WERI-Rb-1 (cell line): ENCODE measurements at regions not wholly inside any gene's neighbourhood (a gene's known extent, or its start where the extent isn't known, plus 50 kb on each side); places are given as distances from the start of the nearest gene placed in this dataset.
"Not testable (repeated sequence)": the region's sequence is repeated elsewhere in the genome, so short reads cannot be mapped to it uniquely, and the experiment has no call there.

Source experiments
- DNase-seq: peaks from one replicate; pipeline ENCODE4 v3.0.0-alpha.2; 2020
- H3K27ac ChIP-seq: fragments of 250-450 bp; sonication (Bioruptor Pico); 2 replicates; pipeline ENCODE4 v1.5.1; 2020; ENCODE audit warnings: mild to moderate bottlenecking, moderate library complexity
- H3K27me3 ChIP-seq: fragments of 250-450 bp; sonication (Bioruptor Pico); 2 replicates; pipeline ENCODE4 v1.5.1; 2021; ENCODE audit warnings: mild to moderate bottlenecking, low read depth, moderate library complexity; ENCODE audit not compliant: insufficient read depth, severe bottlenecking
- H3K36me3 ChIP-seq: fragments of 250-450 bp; sonication (Bioruptor Pico); 2 replicates; pipeline ENCODE4 v1.5.1; 2020; ENCODE audit warnings: mild to moderate bottlenecking, moderate library complexity
- H3K4me3 ChIP-seq: 2 replicates; pipeline ENCODE4 v1.5.1; 2011; ENCODE audit warnings: low read depth, mild to moderate bottlenecking, control low read depth, low read length
- H3K9me3 ChIP-seq: fragments of 250-450 bp; sonication (Bioruptor Pico); 2 replicates; pipeline ENCODE4 v1.5.1; 2021; ENCODE audit warnings: mild to moderate bottlenecking, moderate library complexity; ENCODE audit not compliant: severe bottlenecking
- CTCF ChIP-seq: IDR thresholded peaks from 2 replicates; pipeline ENCODE4 v1.5.1; 2011; ENCODE audit warnings: low read depth, mild to moderate bottlenecking, control low read depth, inconsistent platforms, low read length

GRCh38 chr10:2881720-2882620 is 185.4 kb upstream of the PFKP start:
- no peak overlapping the region for H3K27ac ChIP-seq

GRCh38 chr10:2880050-2880449 is 187.3 kb upstream of the PFKP start:
- not testable (repeated sequence) for DNase-seq, H3K36me3 ChIP-seq, H3K9me3 ChIP-seq, H3K27ac ChIP-seq, H3K4me3 ChIP-seq, H3K27me3 ChIP-seq

More at GRCh38 chr10:2881720-2882620, 185.4 kb upstream of the PFKP start:
- no peak overlapping the region for H3K4me3 ChIP-seq
- no peak for DNase-seq
- no peak for TF ChIP-seq CTCF
- no peaks in the 10 kb centered on the region for H3K27me3 ChIP-seq
- H3K36me3 ChIP-seq = no peaks in the 10 kb centered on the region
- no peaks in the 10 kb centered on the region for H3K9me3 ChIP-seq

- Histone ChIP-seq H3K9me3 (no peaks in the 10 kb centered on the region), H3K27me3 (no peaks in the 10 kb centered on the region), H3K27ac (no peak overlapping the region), H3K36me3 (no peaks in the 10 kb centered on the region), H3K4me3 (no peak overlapping the region)
- no peak for TF ChIP-seq CTCF
- DNase-seq = no peak
Observed at GRCh38 chr10:2878818-2879217, 188.5 kb upstream of the PFKP start.

GRCh38 chr10:2876032-2876431 is 191.3 kb upstream of the PFKP start:
- Histone ChIP-seq H3K4me3 (no peak overlapping the region), H3K27ac (no peak overlapping the region), H3K36me3 (no peaks in the 10 kb centered on the region), H3K9me3 (no peaks in the 10 kb centered on the region), H3K27me3 (no peaks in the 10 kb centered on the region)
- no peak for TF ChIP-seq CTCF
- no peak for DNase-seq

GRCh38 chr10:2874963-2875362 is 192.4 kb upstream of the PFKP start:
- Histone ChIP-seq H3K9me3 (no peaks in the 10 kb centered on the region), H3K27ac (no peak overlapping the region), H3K27me3 (no peaks in the 10 kb centered on the region), H3K36me3 (no peaks in the 10 kb centered on the region), H3K4me3 (no peak overlapping the region)
- TF ChIP-seq CTCF = no peak
- no peak for DNase-seq

- Histone ChIP-seq H3K27ac (no peak overlapping the region), H3K27me3 (no peaks in the 10 kb centered on the region), H3K36me3 (no peaks in the 10 kb centered on the region), H3K4me3 (no peak overlapping the region), H3K9me3 (no peaks in the 10 kb centered on the region)
- no peak for TF ChIP-seq CTCF
- no peak for DNase-seq
Observed at GRCh38 chr10:2873769-2874168, 193.6 kb upstream of the PFKP start.
